HT1080 (cell line): ENCODE measurements at regions not wholly inside any gene's neighbourhood (a gene's known extent, or its start where the extent isn't known, plus 50 kb on each side); places are given as distances from the start of the nearest gene placed in this dataset.

Source experiments
- DNase-seq: peaks from one replicate; pipeline ENCODE4 v3.0.0-alpha.2; 2015; ENCODE audit warnings: low read depth

GRCh38 chr20:6954219-6954618, 186.7 kb downstream of the BMP2 start:
- no peak for DNase-seq

GRCh38 chr20:6956056-6956455, 188.6 kb downstream of the BMP2 start:
- no peak for DNase-seq

GRCh38 chr20:6956574-6956973, 189.1 kb downstream of the BMP2 start:
- peak; percentile 63 for DNase-seq

- DNase-seq: no peak
Measured at GRCh38 chr20:6959900-6960312, 192.4 kb downstream of the BMP2 start.

- DNase-seq: no peak
Measured at GRCh38 chr20:6966721-6967120, 199.2 kb downstream of the BMP2 start.

- no peak for DNase-seq
Measured at GRCh38 chr20:6974838-6975237, 207.4 kb downstream of the BMP2 start.

GRCh38 chr20:6975311-6975710, 207.8 kb downstream of the BMP2 start:
- no peak for DNase-seq

GRCh38 chr20:6976106-6976900, 208.8 kb downstream of the BMP2 start:
- peak; percentile 49 for DNase-seq

- DNase-seq: no peak
Measured at GRCh38 chr20:6979621-6980020, 212.1 kb downstream of the BMP2 start.

- DNase-seq: peak; percentile 51
Measured at GRCh38 chr20:6993011-6993410, 225.5 kb downstream of the BMP2 start.

- DNase-seq: no peak
Measured at GRCh38 chr20:6993511-6993910, 226.0 kb downstream of the BMP2 start.

- DNase-seq: peak; percentile 43
Measured at GRCh38 chr20:6994452-6994851, 227.0 kb downstream of the BMP2 start.

- DNase-seq: no peak
Measured at GRCh38 chr20:6998909-6999308, 231.4 kb downstream of the BMP2 start.

GRCh38 chr20:6999381-6999780, 231.9 kb downstream of the BMP2 start:
- DNase-seq: no peak

GRCh38 chr20:7003598-7003997, 236.1 kb downstream of the BMP2 start:
- peak; percentile 53 for DNase-seq

GRCh38 chr20:7004801-7005200, 237.3 kb downstream of the BMP2 start:
- DNase-seq: no peak

- DNase-seq: no peak
Measured at GRCh38 chr20:7010527-7010926, 243.0 kb downstream of the BMP2 start.

GRCh38 chr20:7015257-7015656, 247.8 kb downstream of the BMP2 start:
- DNase-seq: no peak

- no peak for DNase-seq
Measured at GRCh38 chr20:7022597-7022996, 255.1 kb downstream of the BMP2 start.

GRCh38 chr20:7025635-7026034, 258.1 kb downstream of the BMP2 start:
- DNase-seq: no peak

- DNase-seq: no peak
Measured at GRCh38 chr20:7029019-7029418, 261.5 kb downstream of the BMP2 start.

- DNase-seq: no peak
Measured at GRCh38 chr20:7031222-7031621, 263.7 kb downstream of the BMP2 start.

GRCh38 chr20:7038029-7038428, 270.5 kb downstream of the BMP2 start:
- peak; percentile 15 for DNase-seq

- DNase-seq: no peak
Measured at GRCh38 chr20:7057611-7058010, 290.1 kb downstream of the BMP2 start.
